ACHN (cell line): ENCODE measurements at regions not wholly inside any gene's neighbourhood (a gene's known extent, or its start where the extent isn't known, plus 50 kb on each side); places are given as distances from the start of the nearest gene placed in this dataset.
"Not testable (repeated sequence)": the region's sequence is repeated elsewhere in the genome, so short reads cannot be mapped to it uniquely, and the experiment has no call there.

ENCODE experiments used
- DNase-seq: peaks from one replicate; pipeline ENCODE4 v3.0.0-alpha.2; 2015
- in situ Hi-C: cut with HindIII; loops from 2 replicates; pipeline ENCODE4 v1.10.0; 2017; ENCODE audit warnings: low sequenced_read_pairs, low pct_ligation_motif_present, low pct_unique_long_range_greater_than_20kb

DNA sequence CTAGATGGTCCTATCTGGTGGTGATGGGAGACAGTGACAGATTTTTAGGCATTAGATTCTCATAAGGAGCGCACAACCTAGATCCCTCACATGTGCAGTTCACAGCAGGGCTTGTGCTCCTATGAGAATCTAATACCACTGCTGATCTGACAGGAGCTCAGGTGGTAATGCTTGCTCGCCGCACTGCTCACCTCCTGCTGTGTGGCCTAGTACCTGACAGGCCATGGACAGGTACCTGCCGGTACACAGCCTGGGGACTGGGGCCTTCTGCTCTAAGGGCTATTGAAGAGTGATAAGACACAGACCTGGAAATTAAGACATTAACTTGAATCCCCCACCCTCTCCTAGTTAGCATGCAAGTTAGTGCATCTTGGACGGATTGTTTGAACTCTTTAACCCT is 64.4 kb downstream of the KLRB1 start:
- in situ Hi-C loops, DNase-seq: not testable (repeated sequence)

DNA sequence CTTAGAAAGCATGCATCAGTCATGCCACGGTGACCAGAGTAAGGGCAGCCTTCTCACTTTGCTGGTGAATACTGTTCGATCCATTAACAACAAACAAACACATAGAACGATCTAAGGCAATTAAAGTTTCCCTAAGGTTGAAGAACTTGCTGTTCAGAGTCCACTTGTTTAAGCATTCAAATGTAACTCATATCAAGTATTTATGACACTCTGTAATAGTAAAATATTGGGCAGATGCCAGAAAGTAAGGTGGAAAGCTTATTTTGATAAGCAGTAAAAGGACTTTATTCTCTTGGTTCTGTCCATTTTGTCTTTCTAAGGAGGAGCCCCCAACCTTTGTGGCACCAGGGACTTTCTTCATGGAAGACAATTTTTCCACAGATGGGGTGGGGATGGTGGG is 64.9 kb downstream of the KLRB1 start:
- in situ Hi-C loops, DNase-seq: not testable (repeated sequence)

DNA sequence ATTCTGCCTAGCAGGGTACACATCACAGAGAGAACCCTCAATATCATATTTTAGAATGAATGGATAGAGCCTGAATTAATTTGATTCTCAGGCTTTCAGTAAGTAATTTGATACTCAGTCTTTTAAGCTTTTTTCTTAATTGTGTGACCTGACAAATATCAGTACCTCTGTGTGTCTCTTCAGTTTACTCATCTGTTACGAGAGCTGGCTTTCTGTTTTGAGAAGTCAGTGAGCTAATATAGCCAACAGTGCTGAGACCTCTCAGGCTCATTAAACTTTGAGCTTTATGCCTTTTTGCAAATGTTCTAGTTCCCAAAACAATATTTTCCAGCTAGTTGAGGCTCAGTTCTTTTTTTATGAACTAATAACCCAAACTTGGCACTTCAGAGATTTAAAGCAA is 91.8 kb downstream of the KLRB1 start:
- DNase-seq, in situ Hi-C loops: not testable (repeated sequence)

DNA sequence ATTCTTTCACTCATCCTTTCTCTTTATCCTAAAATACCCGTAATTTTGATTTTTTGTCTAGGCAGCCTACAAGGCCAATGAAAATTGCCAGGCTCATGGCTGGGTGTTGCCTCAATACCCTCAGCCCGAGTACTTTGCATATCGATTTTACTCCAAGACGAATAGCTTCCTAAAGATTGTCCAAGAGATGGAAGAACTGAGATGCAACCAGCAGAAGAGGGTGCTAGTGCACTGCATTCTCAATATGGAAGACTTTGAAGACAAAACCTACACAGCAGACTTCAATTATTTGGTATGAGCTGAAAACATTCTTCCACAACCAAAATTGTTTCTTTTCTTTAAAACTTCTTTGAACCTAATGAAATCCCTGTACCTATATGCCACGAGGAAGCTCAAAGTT is 95.0 kb downstream of the KLRB1 start:
- in situ Hi-C loops, DNase-seq: not testable (repeated sequence)

DNA sequence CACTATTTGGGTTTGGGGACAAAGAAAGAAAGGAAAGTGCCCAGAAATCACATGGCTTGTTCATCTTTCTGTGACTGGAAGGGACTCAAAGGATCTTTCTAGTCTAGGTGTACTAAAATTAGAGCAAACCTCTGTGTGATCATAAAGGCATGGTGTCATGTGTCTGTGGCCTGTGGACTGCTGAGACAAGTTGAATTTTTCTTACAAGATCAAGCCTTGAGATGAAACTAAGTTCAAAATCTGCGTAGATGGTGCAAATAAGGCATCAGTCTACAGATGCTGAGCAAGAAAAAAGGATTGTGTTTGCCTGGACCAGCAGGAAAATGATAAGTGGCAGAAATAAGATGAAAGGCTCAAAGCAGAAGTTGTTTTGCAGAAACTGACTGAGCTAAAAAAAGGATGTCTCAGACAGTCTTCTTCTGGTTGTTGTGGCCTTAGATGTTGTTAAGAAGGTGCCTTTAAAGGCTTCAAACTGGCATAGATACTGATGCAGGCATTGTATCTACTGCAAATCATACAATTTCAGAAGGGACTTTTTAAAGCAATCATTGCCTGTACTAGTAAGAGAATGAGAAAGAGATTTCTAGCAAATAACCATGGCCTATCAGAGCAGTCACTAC is 97.2 kb downstream of the KLRB1 start:
- DNase-seq, in situ Hi-C loops: not testable (repeated sequence)

DNA sequence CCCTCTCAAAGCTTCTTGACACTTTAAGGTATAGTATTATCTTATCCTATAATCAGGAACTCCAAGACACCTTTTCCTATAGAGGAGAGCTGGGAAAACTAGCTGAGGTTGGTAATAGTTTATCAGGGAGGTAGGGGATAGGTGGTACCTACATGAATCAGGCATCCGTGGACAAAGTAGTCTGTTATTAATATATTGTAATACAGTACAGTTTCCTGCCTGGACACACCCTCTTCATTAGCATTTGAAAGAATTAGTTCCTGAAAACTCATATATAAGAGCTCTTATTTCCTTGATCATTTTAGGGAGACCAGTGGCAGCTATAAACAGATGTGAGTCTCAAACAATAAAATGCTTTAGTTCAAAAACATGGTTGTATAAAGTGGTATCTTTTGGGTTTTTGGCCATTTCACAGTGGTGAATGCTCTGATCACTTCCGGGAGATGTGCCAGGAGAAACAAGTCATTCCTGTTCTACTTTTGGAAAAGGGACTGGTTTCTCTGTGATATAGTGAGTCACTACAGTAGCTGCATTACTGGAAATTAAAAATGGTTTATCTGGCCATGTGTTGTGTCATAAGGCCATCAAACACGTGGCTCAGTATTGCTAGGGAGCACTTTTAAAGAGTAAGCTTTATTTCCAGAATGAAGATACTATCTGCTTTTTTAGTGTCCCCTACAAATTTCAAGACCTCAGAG is 98.1 kb downstream of the KLRB1 start:
- in situ Hi-C loops, result no loop called here
- DNase-seq, result no peak

DNA sequence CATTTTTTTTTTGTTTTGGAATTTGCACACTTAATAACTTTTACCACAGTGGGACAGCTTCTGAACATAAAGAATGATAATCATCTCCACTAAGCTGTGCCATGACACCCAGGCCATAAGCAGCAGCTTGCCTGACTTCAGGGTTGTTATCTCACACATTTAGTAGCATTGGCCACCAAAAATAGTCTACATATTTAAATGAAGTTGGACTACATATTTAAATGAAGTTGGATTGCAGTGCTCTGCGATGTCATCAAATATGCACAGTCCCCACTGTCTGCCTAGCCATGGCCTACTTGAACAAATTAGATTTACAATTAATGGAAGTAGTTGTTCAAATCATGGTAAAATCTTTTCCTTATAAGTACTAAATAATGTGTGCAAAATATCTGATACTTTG is 101.0 kb downstream of the KLRB1 start:
- no peak for DNase-seq
- in situ Hi-C loops, result no loop called here

DNA sequence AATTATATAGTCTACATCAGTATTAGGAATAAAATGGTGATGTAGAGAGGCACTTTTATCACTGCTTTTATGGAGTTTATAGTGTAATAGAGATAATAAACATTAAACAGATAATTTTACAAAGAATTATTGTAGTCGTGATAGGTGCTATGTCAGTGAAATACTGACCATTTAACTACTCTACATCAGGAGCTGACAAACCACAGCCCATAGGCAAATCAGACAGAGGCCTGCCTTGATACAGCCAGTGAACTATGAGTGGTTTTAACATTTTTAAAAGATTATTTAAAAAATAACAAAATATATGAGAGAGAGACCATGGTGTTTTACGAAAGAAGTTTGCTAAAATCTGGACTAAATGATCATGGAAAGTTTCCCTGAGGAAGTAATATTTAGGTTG is 104.3 kb downstream of the KLRB1 start:
- DNase-seq, in situ Hi-C loops: not testable (repeated sequence)

DNA sequence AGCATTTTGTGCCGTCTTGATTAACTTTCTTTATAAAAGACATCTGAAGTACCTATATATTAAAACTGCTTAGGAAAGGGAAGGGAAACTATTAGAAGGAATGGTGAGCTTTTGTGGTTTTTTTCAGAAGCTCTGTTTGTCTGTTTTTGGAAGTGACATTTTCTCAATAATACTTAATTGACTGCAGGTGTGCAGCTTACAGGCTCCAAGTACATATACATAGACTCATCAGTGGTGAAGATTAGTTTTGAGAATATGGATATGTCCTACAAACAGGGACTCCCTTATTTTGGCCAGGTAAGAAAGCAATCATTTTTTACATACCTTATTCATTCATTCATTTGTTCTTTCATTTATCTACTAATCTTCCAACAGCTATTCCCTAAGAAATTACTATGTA is 104.9 kb downstream of the KLRB1 start:
- DNase-seq, in situ Hi-C loops: not testable (repeated sequence)

DNA sequence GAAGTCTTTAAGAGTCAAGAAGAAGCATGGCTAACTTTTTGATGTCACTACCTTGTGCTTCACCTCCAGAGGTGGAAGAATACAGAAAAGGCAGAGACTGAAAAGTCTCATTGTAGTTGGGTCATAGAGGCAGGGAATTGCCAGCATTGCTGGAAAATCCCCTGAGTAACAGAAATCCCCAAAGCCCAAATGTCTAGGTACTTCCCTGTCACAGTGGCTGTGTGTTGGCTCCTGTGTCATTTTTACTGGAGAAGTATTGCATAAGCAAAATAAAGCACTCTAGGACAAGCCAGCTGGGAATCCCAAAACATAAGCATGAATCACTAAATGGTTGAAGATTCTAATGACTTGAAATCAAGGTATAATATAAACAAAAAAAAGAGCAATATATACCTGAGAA is 114.4 kb downstream of the KLRB1 start:
- in situ Hi-C loops, DNase-seq: not testable (repeated sequence)

DNA sequence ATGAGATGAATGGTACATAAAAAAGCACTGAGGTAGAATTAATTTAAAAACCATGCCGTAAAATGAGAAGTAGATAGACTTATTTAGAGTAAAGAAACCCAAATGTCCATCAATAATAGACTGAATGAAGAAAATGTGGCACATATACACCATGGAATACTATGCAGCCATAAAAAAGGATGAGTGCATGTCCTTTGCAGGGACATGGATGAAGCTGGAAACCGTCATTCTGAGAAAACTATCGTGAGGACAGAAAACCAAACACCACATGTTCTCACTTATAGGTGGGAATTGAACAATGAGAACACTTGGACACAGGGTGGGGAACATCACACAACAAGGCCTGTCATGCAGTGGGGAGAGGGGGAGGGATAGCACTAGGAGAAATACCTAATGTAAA is 126.4 kb downstream of the KLRB1 start:
- DNase-seq, in situ Hi-C loops: not testable (repeated sequence)

DNA sequence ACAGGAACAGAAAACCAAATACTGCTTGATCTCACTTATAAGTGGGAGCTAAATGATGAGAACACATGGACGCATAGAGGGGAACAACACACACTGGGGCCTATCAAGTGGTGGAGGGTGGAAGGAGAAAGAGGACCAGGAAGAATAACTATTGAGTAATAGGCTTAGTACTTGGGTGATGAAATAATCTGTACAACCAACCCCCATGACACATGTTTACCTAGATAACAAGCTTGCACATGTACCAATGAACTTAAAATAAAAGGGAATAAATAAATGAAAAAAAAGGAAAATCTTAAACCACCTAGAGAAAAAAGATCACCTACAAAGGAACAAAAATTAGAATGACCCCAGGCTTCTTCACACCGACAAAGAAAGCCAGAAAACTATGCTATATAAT is 133.5 kb downstream of the KLRB1 start:
- DNase-seq, in situ Hi-C loops: not testable (repeated sequence)

DNA sequence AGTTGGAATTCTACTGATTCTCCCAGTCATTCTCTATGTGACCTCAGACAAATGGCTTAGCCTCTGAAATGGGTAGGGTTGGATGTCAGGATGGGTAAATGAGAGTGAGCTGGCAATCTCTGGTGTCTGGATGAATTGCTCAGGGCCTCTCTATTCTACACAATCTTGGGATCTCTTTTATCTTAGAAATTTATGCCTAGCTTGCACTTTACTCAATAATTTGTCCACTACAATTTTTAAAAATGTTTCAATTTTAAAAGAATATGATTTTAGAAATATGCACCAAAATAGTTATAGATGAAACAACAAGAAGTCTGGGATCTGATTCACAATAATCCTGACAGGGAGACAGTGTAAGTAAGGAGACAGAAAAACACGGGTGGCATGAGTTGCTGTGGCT is 134.1 kb downstream of the KLRB1 start:
- in situ Hi-C loops, DNase-seq: not testable (repeated sequence)

DNA sequence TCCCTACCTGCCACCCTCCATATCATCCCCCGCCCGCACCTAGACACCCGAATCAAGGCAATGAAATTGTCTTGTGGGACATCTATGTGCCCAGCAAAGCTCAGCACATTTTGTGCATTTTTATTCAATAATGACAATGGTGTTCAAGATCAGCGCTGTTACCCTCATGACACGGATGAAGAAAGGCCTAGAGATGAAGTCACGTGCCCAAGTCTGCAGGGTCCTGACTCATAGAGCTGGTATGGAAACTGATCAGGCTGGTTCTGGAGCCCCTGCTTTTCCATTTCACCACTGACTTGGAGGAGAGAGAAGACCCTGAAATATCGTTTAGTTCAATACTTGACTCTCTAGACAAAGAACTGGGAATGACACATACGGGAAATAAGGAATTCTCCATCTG is 136.2 kb downstream of the KLRB1 start:
- in situ Hi-C loops, DNase-seq: not testable (repeated sequence)

DNA sequence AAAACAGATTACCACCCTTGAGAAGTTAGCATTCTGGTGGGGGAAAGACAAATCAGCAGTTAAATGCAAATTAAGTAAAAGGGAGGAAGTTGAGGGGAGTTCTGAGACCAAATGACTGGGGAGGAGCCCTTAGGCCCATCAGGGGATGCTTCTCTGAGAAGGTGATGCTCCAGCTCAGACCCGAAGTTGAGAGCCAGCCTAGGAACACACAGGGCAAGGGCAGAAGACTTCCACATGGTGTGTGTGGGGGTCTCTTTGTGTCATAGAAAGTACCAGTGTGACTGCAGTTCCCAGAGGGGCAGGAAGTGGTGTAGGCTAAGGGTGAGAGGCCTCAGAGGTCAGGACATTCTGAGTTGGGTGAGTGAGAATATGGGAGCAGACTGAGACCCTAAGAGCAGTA is 137.3 kb downstream of the KLRB1 start:
- DNase-seq, in situ Hi-C loops: not testable (repeated sequence)

DNA sequence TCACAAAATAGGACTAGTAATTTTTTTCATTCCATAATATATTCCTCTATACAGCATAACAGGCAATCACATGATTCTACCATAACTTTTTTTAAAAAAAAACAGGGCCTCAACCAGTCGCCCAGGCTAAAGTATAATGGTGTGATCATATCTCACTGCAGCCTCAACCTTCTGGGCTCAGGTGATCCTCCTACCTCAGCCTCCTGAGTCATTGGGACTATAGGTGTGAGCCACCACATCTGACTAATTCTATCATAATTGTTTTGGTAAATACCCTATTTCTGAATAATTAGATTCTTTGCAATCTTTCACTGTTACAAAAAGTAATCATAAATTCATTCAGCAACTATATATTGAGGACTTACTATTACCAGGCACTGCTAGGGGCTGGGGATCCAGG is 137.8 kb downstream of the KLRB1 start:
- DNase-seq, in situ Hi-C loops: not testable (repeated sequence)

DNA sequence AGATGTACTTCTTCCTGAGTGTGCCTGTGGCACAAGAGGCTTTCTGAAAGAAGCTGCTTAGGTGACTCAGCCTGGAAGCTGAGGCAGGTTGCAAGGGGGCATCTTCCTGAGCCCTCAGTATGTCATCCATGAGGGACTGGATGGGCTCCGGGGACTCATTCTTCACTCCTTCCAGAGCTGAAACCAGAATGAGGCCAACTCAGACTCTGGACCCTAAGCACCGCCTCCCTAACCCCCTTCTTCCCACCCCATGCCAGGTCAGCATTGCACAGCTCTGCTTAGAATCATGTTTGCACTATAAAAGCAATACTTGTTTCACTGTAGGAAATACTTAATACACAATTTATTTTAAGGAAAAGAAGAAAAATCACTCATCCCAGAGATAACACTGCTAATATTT is 138.3 kb downstream of the KLRB1 start:
- DNase-seq, in situ Hi-C loops: not testable (repeated sequence)

DNA sequence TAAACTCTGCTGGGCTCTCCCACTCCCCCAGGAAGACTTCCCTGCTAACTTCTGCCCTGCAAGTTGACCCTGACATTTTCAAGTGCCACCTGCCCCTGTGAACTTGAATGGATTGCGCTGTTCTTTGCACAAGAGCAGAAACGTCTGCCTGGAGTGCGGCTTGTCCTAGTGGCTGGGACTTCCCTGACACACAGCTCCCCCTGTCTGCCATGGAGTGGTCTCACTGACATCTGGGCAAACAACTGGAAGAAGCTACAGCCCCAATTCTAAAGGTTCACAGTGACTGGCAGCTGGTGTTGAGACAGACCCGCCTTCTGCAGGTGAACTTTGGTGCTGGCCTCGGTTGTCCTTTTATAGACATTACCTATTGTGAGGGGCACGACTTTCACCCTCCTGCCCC is 138.7 kb downstream of the KLRB1 start:
- DNase-seq, in situ Hi-C loops: not testable (repeated sequence)

DNA sequence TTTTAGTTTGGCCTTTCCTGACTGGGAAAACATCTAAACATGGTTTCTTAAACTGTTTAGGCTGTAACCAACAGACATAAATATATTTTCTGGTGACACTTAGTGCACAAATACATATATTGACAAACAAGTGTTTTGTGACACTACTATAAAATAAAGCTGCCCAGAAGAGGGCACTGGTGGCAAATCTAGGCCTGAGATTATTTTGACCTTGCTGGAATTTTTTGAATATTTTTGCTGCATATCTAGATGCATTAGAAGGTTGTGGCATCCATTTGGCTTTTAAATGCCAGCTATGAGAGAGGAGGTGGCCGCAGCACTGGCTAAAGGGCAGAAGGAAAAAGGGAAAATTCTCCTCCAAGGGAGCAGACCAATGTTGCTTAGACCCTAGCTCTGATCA is 139.6 kb downstream of the KLRB1 start:
- DNase-seq, in situ Hi-C loops: not testable (repeated sequence)

DNA sequence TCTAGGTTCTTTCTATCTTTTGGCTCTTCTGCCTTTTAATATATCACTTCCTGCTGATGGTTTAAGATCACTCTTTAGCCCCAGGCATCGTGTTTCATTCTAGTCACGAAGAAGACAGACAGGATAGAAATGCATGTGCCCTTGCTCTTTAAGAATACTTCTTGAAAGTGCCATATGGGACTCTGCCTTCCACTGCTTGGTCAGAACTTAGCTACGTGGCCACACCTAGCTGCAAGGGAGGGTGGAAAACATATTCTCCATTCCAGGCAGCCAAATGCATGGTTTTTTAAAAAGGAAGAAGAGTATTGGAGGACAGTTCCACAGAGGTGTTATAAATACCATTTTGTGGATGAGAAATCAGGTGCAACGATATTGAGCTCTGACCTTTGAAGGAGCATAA is 143.3 kb downstream of the KLRB1 start:
- in situ Hi-C loops, result no loop called here
- no peak for DNase-seq
